Astrocyte (in vitro differentiated cells and primary cell): ENCODE measurements at regions not wholly inside any gene's neighbourhood (a gene's known extent, or its start where the extent isn't known, plus 50 kb on each side); places are given as distances from the start of the nearest gene placed in this dataset.

ENCODE experiments used
- DNase-seq: peaks from one replicate; pipeline ENCODE4 v3.0.0-alpha.2; 2010; ENCODE audit warnings: low read depth
- FAIRE-seq: peaks from 2 replicates; lab custom pipeline; 2011; peaks lifted over from hg19 to GRCh38; lab: Jason Lieb, UNC
- H2AFZ ChIP-seq: 2 replicates; pipeline ENCODE4 v1.6.0; 2012; ENCODE audit warnings: low read depth, low read length, inconsistent platforms
- H3K27ac ChIP-seq: 2 replicates; pipeline ENCODE4 v1.5.1; 2011; ENCODE audit warnings: low read depth, low read length, inconsistent platforms
- H3K27me3 ChIP-seq: 2 replicates; pipeline ENCODE4 v1.6.0; 2011; ENCODE audit warnings: low read length, inconsistent platforms; ENCODE audit not compliant: insufficient read depth
- H3K36me3 ChIP-seq: 2 replicates; pipeline ENCODE4 v1.5.1; 2011; ENCODE audit warnings: low read length, inconsistent platforms; ENCODE audit not compliant: insufficient read depth
- H3K4me1 ChIP-seq: 2 replicates; pipeline ENCODE4 v1.5.1; 2011; ENCODE audit warnings: low read length, inconsistent platforms; ENCODE audit not compliant: insufficient read depth
- H3K4me2 ChIP-seq: 2 replicates; pipeline ENCODE4 v1.6.0; 2012; ENCODE audit warnings: low read length, inconsistent platforms
- H3K4me3 ChIP-seq: 2 replicates; pipeline ENCODE4 v1.5.1; 2011; ENCODE audit warnings: low read depth, mild to moderate bottlenecking, low read length, inconsistent platforms; ENCODE audit not compliant: insufficient read depth
- H3K79me2 ChIP-seq: 2 replicates; pipeline ENCODE4 v1.6.0; 2012; ENCODE audit warnings: mild to moderate bottlenecking, low read length, inconsistent platforms; ENCODE audit not compliant: insufficient read depth
- H3K9ac ChIP-seq: 2 replicates; pipeline ENCODE4 v1.6.0; 2012; ENCODE audit warnings: mild to moderate bottlenecking, low read length, inconsistent platforms
- H3K9me3 ChIP-seq: 2 replicates; pipeline ENCODE4 v1.5.1; 2012; ENCODE audit warnings: low read depth, mild to moderate bottlenecking, low read length, inconsistent platforms; ENCODE audit not compliant: insufficient read depth
- H4K20me1 ChIP-seq: 2 replicates; pipeline ENCODE4 v1.6.0; 2012; ENCODE audit warnings: low read length, inconsistent platforms; ENCODE audit not compliant: insufficient read depth
- H3K27ac Mint-ChIP-seq: one replicate; pipeline ENCODE4 v1.8.0; 2021; ENCODE audit warnings: mild to moderate bottlenecking, mixed read lengths; ENCODE audit not compliant: unreplicated experiment
- H3K27me3 Mint-ChIP-seq: one replicate; pipeline ENCODE4 v1.8.0; 2021; ENCODE audit warnings: low read depth, mixed read lengths; ENCODE audit not compliant: unreplicated experiment
- H3K36me3 Mint-ChIP-seq: one replicate; pipeline ENCODE4 v1.8.0; 2021; ENCODE audit warnings: low read depth, mixed read lengths; ENCODE audit not compliant: unreplicated experiment
- H3K4me1 Mint-ChIP-seq: one replicate; pipeline ENCODE4 v1.8.0; 2021; ENCODE audit warnings: low read depth, mixed read lengths; ENCODE audit not compliant: unreplicated experiment
- H3K4me3 Mint-ChIP-seq: one replicate; pipeline ENCODE4 v1.8.0; 2021; ENCODE audit warnings: mild to moderate bottlenecking, moderate library complexity, mixed read lengths; ENCODE audit not compliant: unreplicated experiment
- H3K9me3 Mint-ChIP-seq: one replicate; pipeline ENCODE4 v1.8.0; 2021; ENCODE audit warnings: mild to moderate bottlenecking, mixed read lengths; ENCODE audit not compliant: unreplicated experiment
- EZH2 ChIP-seq: IDR thresholded peaks from 2 replicates; pipeline ENCODE4 v1.6.1; 2012; ENCODE audit warnings: mild to moderate bottlenecking, low read length, inconsistent platforms; ENCODE audit not compliant: insufficient read depth
- TF ChIP-seq, protein P1 (sequence below): IDR thresholded peaks from 2 replicates; pipeline ENCODE4 v1.5.1; 2011; ENCODE audit warnings: low read depth, mild to moderate bottlenecking, inconsistent platforms, low read length, moderate library complexity; ENCODE audit not compliant: insufficient read depth

DNA sequence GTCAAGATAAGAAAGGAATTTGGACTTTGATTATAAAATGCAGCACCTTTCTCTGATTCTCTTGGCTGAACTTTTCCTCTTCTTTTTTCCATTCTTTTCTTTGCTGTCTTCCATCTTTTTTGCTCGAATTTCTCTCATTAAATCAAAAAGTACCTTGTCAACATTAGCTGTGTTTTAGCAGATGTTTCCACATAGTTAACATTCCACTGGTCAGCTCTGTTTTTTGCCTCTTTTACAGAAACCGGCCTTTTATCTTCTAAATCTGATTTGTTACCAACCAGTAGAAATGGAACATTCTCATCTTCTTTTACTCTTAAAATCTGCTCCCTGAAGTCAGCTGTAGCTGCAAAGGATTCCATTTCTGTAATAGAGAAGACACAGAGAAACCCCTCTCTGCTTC is 71.1 kb upstream of the SYT1 start:
- Histone ChIP-seq H4K20me1 (no peaks in the 10 kb centered on the region), H3K79me2 (no peaks in the 10 kb centered on the region), H3K27ac (no peak overlapping the region), H3K4me3 (no peak overlapping the region), H3K4me2 (no peak overlapping the region), H3K9me3 (no peaks in the 10 kb centered on the region), H3K4me1 (no peaks in the 10 kb centered on the region), H3K9ac (no peak overlapping the region), H3K27me3 (no peaks in the 10 kb centered on the region), H2AFZ (no peak overlapping the region), H3K36me3 (no peaks in the 10 kb centered on the region)
- TF ChIP-seq, protein P1, sequence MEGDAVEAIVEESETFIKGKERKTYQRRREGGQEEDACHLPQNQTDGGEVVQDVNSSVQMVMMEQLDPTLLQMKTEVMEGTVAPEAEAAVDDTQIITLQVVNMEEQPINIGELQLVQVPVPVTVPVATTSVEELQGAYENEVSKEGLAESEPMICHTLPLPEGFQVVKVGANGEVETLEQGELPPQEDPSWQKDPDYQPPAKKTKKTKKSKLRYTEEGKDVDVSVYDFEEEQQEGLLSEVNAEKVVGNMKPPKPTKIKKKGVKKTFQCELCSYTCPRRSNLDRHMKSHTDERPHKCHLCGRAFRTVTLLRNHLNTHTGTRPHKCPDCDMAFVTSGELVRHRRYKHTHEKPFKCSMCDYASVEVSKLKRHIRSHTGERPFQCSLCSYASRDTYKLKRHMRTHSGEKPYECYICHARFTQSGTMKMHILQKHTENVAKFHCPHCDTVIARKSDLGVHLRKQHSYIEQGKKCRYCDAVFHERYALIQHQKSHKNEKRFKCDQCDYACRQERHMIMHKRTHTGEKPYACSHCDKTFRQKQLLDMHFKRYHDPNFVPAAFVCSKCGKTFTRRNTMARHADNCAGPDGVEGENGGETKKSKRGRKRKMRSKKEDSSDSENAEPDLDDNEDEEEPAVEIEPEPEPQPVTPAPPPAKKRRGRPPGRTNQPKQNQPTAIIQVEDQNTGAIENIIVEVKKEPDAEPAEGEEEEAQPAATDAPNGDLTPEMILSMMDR: no peak
- TF ChIP-seq EZH2: no peak
- no peak overlapping the region for H3K4me3 Mint-ChIP-seq
- no peak for FAIRE-seq
- H3K9me3 Mint-ChIP-seq: peaks cover 6% of the 10 kb centered on the region
- H3K36me3 Mint-ChIP-seq: peaks cover 7% of the 10 kb centered on the region
- H3K27ac Mint-ChIP-seq: no peak overlapping the region
- peak; percentile 27 for DNase-seq
- peaks cover 2% of the 10 kb centered on the region for H3K4me1 Mint-ChIP-seq
- no peaks in the 10 kb centered on the region for H3K27me3 Mint-ChIP-seq

DNA sequence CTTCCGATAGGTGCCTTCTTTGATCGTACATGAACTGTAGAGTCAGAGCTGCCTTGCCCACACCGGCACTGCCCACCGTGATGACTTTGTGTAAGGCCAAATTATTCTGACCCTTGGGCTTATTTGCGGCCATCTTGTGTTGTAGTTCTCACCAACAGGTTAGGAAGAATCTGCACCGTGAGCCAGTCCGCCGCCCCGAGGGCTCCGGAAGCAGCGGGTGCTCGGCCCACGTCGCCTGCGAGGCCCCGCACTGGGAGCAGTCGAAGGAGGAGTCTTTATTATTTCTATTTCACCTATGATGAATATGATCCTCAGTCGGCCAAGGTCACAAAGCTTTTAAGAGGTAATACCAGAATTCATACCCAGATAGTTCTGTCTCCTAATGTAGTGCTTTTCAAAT is 70.6 kb upstream of the SYT1 start:
- Mint-ChIP-seq H3K36me3 (peaks cover 7% of the 10 kb centered on the region), H3K4me3 (no peak overlapping the region), H3K27me3 (no peaks in the 10 kb centered on the region), H3K27ac (no peak overlapping the region), H3K9me3 (peaks cover 6% of the 10 kb centered on the region), H3K4me1 (peaks cover 2% of the 10 kb centered on the region)
- no peaks in the 10 kb centered on the region for H3K9me3 ChIP-seq
- FAIRE-seq (no peak), DNase-seq (no peak)
- H3K4me1 ChIP-seq: no peaks in the 10 kb centered on the region
- no peak overlapping the region for H3K27ac ChIP-seq
- no peak for TF ChIP-seq EZH2
- TF ChIP-seq, protein P1: no peak
- no peaks in the 10 kb centered on the region for H4K20me1 ChIP-seq
- H3K4me3 ChIP-seq: no peak overlapping the region
- no peaks in the 10 kb centered on the region for H3K79me2 ChIP-seq
- no peak overlapping the region for H3K9ac ChIP-seq
- no peak overlapping the region for H3K4me2 ChIP-seq
- no peak overlapping the region for H2AFZ ChIP-seq
- no peaks in the 10 kb centered on the region for H3K27me3 ChIP-seq
- no peaks in the 10 kb centered on the region for H3K36me3 ChIP-seq

DNA sequence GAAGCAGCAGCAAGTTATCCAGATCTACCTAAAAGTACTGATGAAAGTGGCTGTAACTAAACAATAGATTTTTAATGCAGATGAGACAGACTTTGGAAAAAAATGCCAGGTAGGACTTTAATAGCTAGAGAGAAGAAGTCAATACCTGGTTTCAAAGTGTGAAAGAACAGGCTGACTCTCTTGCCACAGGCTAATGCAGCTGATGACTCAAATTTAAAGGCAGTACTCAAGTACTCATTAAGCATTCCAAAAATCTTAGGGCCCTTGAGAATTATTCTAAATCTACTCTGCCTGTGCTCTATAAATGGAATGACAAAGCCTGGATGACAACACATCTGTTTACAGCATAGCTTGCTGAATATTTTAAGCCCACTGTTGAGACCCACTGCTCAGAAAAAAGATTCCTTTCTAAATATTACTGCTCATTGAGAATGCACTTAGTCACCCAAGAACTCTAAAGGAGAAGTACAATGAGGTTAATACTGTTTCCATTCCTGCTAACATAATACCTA is 68.6 kb upstream of the SYT1 start:
- FAIRE-seq (no peak), DNase-seq (peak; percentile 1)
- no peak overlapping the region for H3K27ac ChIP-seq
- H3K4me2 ChIP-seq: no peak overlapping the region
- Mint-ChIP-seq H3K36me3 (peaks cover 7% of the 10 kb centered on the region), H3K27me3 (no peaks in the 10 kb centered on the region), H3K27ac (no peak overlapping the region), H3K4me3 (no peak overlapping the region), H3K9me3 (peaks cover 6% of the 10 kb centered on the region), H3K4me1 (peaks cover 5% of the 10 kb centered on the region)
- no peaks in the 10 kb centered on the region for H3K36me3 ChIP-seq
- H3K27me3 ChIP-seq: no peaks in the 10 kb centered on the region
- TF ChIP-seq, protein P1: no peak
- no peak for TF ChIP-seq EZH2
- no peak overlapping the region for H3K4me3 ChIP-seq
- no peaks in the 10 kb centered on the region for H4K20me1 ChIP-seq
- no peaks in the 10 kb centered on the region for H3K79me2 ChIP-seq
- no peaks in the 10 kb centered on the region for H3K9me3 ChIP-seq
- H3K9ac ChIP-seq: no peak overlapping the region
- no peaks in the 10 kb centered on the region for H3K4me1 ChIP-seq
- H2AFZ ChIP-seq: no peak overlapping the region
